ENCODE measurements at regions not wholly inside any gene's neighbourhood (a gene's known extent, or its start where the extent isn't known, plus 50 kb on each side); places are given as distances from the start of the nearest gene placed in this dataset.

DNA sequence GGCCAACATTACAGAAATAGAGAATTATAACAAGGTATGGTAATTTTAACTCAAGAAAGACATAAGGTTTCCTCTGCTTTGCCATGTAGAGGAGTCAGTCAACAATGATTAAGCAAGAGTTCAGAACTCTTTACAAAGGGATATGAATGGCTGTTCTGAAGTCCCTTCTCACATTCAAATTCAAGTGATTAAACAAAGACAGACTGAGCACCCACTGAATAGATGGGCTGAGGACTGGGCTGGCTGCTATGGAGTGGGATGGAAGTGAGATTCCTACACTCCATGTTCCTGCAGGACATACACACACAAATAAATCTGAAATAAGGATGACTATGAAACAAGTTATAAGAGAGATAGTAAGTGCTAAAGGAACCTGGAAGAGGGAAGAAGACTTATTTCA is 199.0 kb upstream of the GRIP1 start:
- H3K27me3 ChIP-seq, result peaks cover 26% of the 10 kb centered on the region
- H3K4me3 ChIP-seq, result no peak overlapping the region
- no peak for DNase-seq
- H3K9me3 ChIP-seq, result no peaks in the 10 kb centered on the region
- H3K36me3 ChIP-seq, result no peaks in the 10 kb centered on the region

DNA sequence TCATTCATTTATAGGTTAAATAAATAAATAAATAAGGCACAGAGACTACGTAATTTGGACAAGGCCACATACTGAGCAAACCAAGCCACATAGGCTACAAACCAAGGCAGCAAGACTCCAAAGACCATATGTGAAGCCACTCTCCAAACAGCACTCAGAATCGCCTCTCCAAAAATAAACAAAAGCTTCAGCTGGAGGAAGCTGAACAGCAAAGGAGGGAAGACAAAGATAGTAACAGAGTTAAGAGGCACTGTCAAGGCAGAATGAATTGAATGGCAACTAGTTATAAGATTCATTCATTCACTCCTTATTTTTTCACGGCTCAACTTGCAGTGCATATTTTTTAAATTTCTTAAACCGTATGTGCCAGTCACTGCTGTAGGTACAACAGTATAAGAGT is 200.5 kb upstream of the GRIP1 start:
- H3K36me3 ChIP-seq, result no peaks in the 10 kb centered on the region
- no peak for DNase-seq
- no peak overlapping the region for H3K4me3 ChIP-seq

DNA sequence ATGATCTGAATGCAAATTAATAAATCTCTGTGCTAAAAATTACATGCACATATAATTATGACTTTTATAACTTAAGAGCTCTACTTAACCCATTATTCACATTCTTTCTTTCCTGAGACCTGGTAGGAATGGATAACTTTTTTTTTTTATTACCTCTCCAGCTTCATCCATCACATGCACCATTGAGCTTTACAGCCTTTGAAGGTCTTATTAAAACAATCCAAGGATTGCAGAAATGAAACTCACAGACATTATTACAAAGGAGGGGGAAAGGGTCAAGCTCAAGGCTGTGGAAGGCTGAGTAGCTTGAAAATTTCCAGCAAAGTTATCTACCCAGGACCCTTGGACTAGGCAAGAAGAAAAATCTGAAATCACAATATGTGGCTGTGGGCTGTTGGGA is 202.5 kb upstream of the GRIP1 start:
- Histone ChIP-seq H3K4me3 (no peak overlapping the region), H3K9me3 (no peaks in the 10 kb centered on the region), H3K27me3 (peaks cover 32% of the 10 kb centered on the region), H3K36me3 (no peaks in the 10 kb centered on the region)
- no peak for DNase-seq

More for the DNA sequence above, 200.5 kb upstream of the GRIP1 start:
- H3K9me3 ChIP-seq, result no peaks in the 10 kb centered on the region
- H3K27me3 ChIP-seq, result peaks cover 26% of the 10 kb centered on the region

DNA sequence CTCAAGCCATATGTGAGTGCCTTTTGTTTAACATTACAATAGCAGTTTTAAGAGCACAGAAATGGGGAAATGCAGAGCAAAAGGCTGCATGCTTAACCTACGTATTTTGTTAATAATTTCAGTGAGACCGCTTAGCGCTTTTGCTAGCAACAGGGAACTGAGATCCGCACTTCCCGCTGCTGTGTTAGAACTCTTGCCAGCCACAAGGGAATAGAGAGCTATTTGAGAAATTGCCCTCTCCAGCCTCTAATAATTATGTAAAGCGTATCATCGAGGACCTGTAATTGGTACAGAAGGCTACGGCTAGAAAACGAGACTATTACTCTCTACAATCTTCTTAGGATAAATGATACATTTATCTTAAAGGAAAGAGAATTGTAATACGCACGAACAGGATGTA is 205.2 kb upstream of the GRIP1 start:
- Histone ChIP-seq H3K36me3 (no peaks in the 10 kb centered on the region), H3K27me3 (peaks cover 25% of the 10 kb centered on the region), H3K4me3 (no peak overlapping the region), H3K9me3 (no peaks in the 10 kb centered on the region)
- DNase-seq, result no peak

DNA sequence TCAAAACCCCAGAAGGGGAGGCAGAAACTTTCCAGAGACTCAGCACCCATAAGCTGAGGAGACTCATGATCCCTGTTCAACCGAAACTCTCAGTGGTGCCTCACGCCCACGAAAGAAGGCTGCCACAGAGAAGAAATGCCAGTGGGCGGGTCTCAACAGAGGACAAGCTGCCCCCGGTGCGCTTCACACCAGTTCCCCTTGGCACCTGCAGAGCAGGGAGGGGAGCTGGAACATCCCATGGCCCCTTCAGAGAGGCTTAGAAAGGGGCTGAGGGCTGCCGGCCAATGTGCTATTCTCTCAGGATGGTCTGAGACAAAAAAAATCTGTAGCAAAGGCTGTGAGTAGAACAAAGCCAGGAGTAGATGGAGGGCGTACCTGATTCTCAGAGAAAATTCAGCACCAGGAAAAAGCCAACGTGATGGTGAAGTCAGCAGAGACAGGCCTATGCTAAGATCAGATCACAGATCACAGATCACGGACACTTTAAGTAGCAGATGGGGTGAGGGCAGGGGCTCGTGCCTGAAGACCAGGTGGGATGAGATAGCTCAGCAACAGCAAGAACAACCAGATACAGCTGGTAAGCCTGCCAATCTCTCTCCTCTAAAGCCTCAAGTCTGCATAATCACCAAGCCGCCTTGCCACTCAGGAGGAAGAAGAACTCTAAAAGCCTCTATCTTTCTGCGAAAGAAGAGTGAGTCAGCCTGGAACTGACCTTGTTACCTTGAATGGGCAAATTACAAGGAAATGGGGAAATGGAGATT is 206.4 kb upstream of the GRIP1 start:
- DNase-seq, result no peak
- Histone ChIP-seq H3K36me3 (no peaks in the 10 kb centered on the region), H3K4me3 (no peak overlapping the region), H3K27me3 (peaks cover 25% of the 10 kb centered on the region), H3K9me3 (no peaks in the 10 kb centered on the region)

GRCh38 chr12:66896797-66897196 is 217.9 kb upstream of the GRIP1 start:
- DNase-seq, result no peak
- no peak overlapping the region for H3K4me3 ChIP-seq
- no peaks in the 10 kb centered on the region for H3K9me3 ChIP-seq
- no peaks in the 10 kb centered on the region for H3K36me3 ChIP-seq
- H3K27me3 ChIP-seq, result peaks cover 7% of the 10 kb centered on the region; the same call in 1 of the 2 replicates

GRCh38 chr12:66898700-66899469 is 220.0 kb upstream of the GRIP1 start:
- no peaks in the 10 kb centered on the region for H3K9me3 ChIP-seq
- no peaks in the 10 kb centered on the region for H3K36me3 ChIP-seq
- H3K4me3 ChIP-seq, result no peak overlapping the region
- H3K27me3 ChIP-seq, result peaks cover 10% of the 10 kb centered on the region; the same call in 1 of the 2 replicates
- no peak for DNase-seq

DNA sequence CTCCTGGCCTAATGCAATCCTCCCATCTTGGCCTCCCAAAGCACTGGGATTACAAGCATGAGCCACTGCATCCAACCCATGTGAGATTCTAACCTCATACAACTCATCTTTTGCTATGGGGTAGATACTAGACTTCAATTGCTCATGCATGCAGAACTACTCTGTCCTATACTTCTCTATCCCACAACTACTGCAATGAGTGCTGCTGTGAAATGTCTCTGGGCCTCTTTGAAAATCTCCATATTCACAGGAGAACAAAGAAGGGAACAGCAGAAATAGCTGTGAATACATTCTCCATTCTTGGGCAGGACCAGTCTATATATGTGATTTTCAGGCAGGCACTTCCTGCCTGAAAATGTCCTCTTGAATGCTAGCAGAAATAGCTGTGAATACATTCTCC is 220.7 kb upstream of the GRIP1 start:
- DNase-seq, result no peak
- H3K36me3 ChIP-seq, result no peaks in the 10 kb centered on the region
- H3K9me3 ChIP-seq, result no peaks in the 10 kb centered on the region
- peaks cover 10% of the 10 kb centered on the region; the same call in 1 of the 2 replicates for H3K27me3 ChIP-seq
- H3K4me3 ChIP-seq, result no peak overlapping the region

DNA sequence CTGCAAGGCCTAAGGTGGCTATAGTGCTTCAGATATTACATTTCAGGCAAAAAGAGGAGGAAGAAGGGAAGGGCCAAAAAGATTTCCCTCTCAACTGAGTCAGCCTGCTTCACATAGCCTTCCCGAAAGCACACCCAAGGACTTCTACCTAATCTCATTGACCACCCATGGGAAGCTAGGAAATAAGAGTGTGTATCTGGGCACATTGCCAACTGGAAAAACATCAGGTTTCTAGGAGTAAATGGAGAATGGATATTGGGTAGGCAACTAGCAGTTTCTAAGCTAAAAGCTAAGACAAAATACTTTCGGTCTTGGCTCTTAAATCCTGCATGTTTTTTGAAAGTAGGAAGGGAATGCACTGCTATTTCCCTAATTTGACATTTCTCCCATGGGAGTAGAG is 221.7 kb upstream of the GRIP1 start:
- no peak for DNase-seq
- Histone ChIP-seq H3K4me3 (no peak overlapping the region), H3K9me3 (no peaks in the 10 kb centered on the region), H3K36me3 (no peaks in the 10 kb centered on the region), H3K27me3 (peaks cover 10% of the 10 kb centered on the region)

- peaks cover 10% of the 10 kb centered on the region for H3K27me3 ChIP-seq
- no peak overlapping the region for H3K4me3 ChIP-seq
- no peaks in the 10 kb centered on the region for H3K36me3 ChIP-seq
- no peak for DNase-seq
- H3K9me3 ChIP-seq, result no peaks in the 10 kb centered on the region
Observed at GRCh38 chr12:66901138-66901932, 222.5 kb upstream of the GRIP1 start.

GRCh38 chr12:66902020-66902419 is 223.1 kb upstream of the GRIP1 start:
- H3K4me3 ChIP-seq, result no peak overlapping the region
- H3K36me3 ChIP-seq, result no peaks in the 10 kb centered on the region
- H3K9me3 ChIP-seq, result no peaks in the 10 kb centered on the region
- no peak for DNase-seq
- H3K27me3 ChIP-seq, result peaks cover 10% of the 10 kb centered on the region

DNA sequence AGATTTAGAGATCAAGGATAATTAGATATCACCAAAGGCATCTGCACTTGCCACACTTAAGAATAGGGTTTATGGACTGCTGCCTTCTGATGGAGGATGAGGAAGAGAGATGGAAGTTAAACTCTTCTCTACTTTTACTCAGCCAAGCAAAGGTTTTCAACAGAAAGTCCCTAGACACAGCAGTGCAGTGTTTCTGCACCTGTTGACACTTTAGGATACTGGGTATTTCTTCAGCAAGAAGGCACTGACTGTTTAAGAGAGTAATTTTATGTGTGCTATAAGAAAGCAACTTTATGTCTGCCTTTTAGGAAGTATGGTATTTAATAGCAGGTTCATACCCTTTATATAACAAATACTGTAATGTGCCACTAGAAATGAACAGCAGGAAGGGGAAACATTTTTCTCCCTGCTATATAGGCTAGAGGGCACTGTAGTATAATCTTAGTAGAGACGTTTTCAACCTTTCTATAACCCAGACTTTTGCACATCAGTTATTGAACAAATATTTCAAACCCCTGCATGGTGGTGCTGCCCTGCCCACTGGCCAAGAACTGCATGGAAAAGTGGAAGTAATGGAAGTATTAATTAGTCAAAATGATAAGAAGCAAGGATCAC is 225.0 kb upstream of the GRIP1 start:
- no peak for DNase-seq
- peaks cover 6% of the 10 kb centered on the region; the same call in 1 of the 2 replicates for H3K27me3 ChIP-seq
- no peak overlapping the region for H3K4me3 ChIP-seq
- no peaks in the 10 kb centered on the region for H3K36me3 ChIP-seq
- H3K9me3 ChIP-seq, result no peaks in the 10 kb centered on the region

GRCh38 chr12:66905201-66905600 is 226.3 kb upstream of the GRIP1 start:
- Histone ChIP-seq H3K27me3 (peaks cover 6% of the 10 kb centered on the region; the same call in 1 of the 2 replicates), H3K4me3 (no peak overlapping the region), H3K9me3 (no peaks in the 10 kb centered on the region), H3K36me3 (no peaks in the 10 kb centered on the region)
- no peak for DNase-seq

- H3K4me3 ChIP-seq, result no peak overlapping the region
- H3K27me3 ChIP-seq, result 0 out of 2 replicates have a peak, but pooled peaks cover 7% of the 10 kb centered on the region
- H3K36me3 ChIP-seq, result no peaks in the 10 kb centered on the region
- H3K9me3 ChIP-seq, result no peaks in the 10 kb centered on the region
- DNase-seq, result no peak
Observed at GRCh38 chr12:66910366-66910974, 231.6 kb upstream of the GRIP1 start.

- Histone ChIP-seq H3K9me3 (no peaks in the 10 kb centered on the region), H3K36me3 (no peaks in the 10 kb centered on the region), H3K4me3 (no peak overlapping the region), H3K27me3 (0 out of 2 replicates have a peak, but pooled peaks cover 4% of the 10 kb centered on the region)
- DNase-seq, result no peak
Observed at GRCh38 chr12:66915306-66915904, 236.5 kb upstream of the GRIP1 start.

DNA sequence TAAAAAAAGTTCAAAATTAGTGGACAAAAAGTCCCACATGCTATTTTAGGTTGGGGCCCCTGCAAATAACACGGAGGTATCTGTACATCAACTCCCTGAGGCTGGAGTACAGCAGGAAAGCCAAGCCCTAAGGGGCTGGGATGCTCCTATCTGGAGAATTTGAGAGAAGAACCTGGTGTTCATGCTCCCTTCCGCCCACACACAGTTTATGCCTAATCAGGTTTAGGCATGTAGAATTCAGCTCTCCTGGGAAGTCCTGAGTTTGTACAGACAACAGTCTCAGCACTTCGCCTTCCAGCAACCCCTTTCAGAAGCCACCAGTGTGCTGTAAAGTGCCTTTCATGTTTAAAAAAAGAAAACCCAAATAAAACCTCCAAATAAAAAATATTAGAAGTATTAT is 237.3 kb upstream of the GRIP1 start:
- 0 out of 2 replicates have a peak, but pooled peaks cover 4% of the 10 kb centered on the region for H3K27me3 ChIP-seq
- H3K36me3 ChIP-seq, result no peaks in the 10 kb centered on the region
- no peak overlapping the region for H3K4me3 ChIP-seq
- DNase-seq, result no peak
- H3K9me3 ChIP-seq, result no peaks in the 10 kb centered on the region
